OCI-LY3 (cell line): ENCODE measurements at regions not wholly inside any gene's neighbourhood (a gene's known extent, or its start where the extent isn't known, plus 50 kb on each side); places are given as distances from the start of the nearest gene placed in this dataset.

Experiments used
- EZH2phosphoT487 ChIP-seq: fragments of 200-600 bp; shearing (Covaris generic); IDR thresholded peaks from 2 replicates; pipeline ENCODE4 v1.6.1; 2018; ENCODE audit warnings: antibody characterized with exemption, mixed run types, low read depth
- TF ChIP-seq, protein P1 (sequence below): fragments of 200-600, 300-600 bp; sonication (generic); IDR thresholded peaks from 2 replicates; pipeline ENCODE4 v1.5.1; 2014; ENCODE audit warnings: antibody characterized with exemption, low read length, low read depth

DNA sequence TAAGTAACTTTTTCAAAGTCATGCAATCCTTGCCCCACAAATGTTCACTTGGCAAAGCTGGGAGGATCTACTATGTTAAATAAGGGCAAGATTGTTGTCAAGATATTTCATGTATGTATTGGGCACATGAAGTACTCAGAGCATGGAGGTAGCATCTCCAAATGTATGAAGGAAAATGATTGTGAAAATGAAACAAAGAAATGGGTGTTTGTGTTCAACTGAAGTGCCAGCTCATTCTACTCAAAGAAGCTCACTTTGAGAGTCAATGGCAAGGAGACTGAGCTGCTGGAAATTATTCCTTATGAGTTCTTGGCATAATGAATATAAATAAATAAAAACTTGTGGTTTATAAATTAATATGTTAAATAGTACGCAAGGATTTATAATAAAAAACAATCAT lies 124.5 kb upstream of the ARSJ start:
- TF ChIP-seq, protein P1, sequence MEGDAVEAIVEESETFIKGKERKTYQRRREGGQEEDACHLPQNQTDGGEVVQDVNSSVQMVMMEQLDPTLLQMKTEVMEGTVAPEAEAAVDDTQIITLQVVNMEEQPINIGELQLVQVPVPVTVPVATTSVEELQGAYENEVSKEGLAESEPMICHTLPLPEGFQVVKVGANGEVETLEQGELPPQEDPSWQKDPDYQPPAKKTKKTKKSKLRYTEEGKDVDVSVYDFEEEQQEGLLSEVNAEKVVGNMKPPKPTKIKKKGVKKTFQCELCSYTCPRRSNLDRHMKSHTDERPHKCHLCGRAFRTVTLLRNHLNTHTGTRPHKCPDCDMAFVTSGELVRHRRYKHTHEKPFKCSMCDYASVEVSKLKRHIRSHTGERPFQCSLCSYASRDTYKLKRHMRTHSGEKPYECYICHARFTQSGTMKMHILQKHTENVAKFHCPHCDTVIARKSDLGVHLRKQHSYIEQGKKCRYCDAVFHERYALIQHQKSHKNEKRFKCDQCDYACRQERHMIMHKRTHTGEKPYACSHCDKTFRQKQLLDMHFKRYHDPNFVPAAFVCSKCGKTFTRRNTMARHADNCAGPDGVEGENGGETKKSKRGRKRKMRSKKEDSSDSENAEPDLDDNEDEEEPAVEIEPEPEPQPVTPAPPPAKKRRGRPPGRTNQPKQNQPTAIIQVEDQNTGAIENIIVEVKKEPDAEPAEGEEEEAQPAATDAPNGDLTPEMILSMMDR, result no peak
- TF ChIP-seq EZH2phosphoT487, result no peak
